ENCODE measurements at regions not wholly inside any gene's neighbourhood (a gene's known extent, or its start where the extent isn't known, plus 50 kb on each side); places are given as distances from the start of the nearest gene placed in this dataset.
"Not testable (repeated sequence)": the region's sequence is repeated elsewhere in the genome, so short reads cannot be mapped to it uniquely, and the experiment has no call there.

- not testable (repeated sequence) for DNase-seq (ENCODE audit: low spot score)
Measured at GRCh38 chr17:45586651-45586934, 96.1 kb upstream of the PLEKHM1 start.

- DNase-seq (ENCODE audit: low spot score), result peak; percentile 60
Measured at GRCh38 chr17:45592433-45592923, 102.0 kb upstream of the PLEKHM1 start.

GRCh38 chr17:45596347-45596746 is 105.8 kb upstream of the PLEKHM1 start:
- DNase-seq (ENCODE audit: low spot score), result not testable (repeated sequence)

- DNase-seq (ENCODE audit: low spot score), result not testable (repeated sequence)
Measured at GRCh38 chr17:45600052-45601012, 109.8 kb upstream of the PLEKHM1 start.

GRCh38 chr17:45601013-45601412 is 110.5 kb upstream of the PLEKHM1 start:
- DNase-seq (ENCODE audit: low spot score), result not testable (repeated sequence)

- not testable (repeated sequence) for DNase-seq (ENCODE audit: low spot score)
Measured at GRCh38 chr17:45601605-45602539, 111.4 kb upstream of the PLEKHM1 start.

- not testable (repeated sequence) for DNase-seq (ENCODE audit: low spot score)
Measured at GRCh38 chr17:45605751-45606150, 115.2 kb upstream of the PLEKHM1 start.

GRCh38 chr17:45619984-45620405 is 129.5 kb upstream of the PLEKHM1 start:
- peak; percentile 50 for DNase-seq (ENCODE audit: low spot score)

GRCh38 chr17:45620468-45620867 is 129.9 kb upstream of the PLEKHM1 start:
- DNase-seq (ENCODE audit: low spot score), result not testable (repeated sequence)

GRCh38 chr17:45621087-45621486 is 130.6 kb upstream of the PLEKHM1 start:
- DNase-seq (ENCODE audit: low spot score), result not testable (repeated sequence)

- not testable (repeated sequence) for DNase-seq (ENCODE audit: low spot score)
Measured at GRCh38 chr17:45622295-45622694, 131.8 kb upstream of the PLEKHM1 start.

- no peak for DNase-seq (ENCODE audit: low spot score)
Measured at GRCh38 chr17:45628019-45628418, 137.5 kb upstream of the PLEKHM1 start.

- no peak for DNase-seq (ENCODE audit: low spot score)
Measured at GRCh38 chr17:45631941-45632340, 141.4 kb upstream of the PLEKHM1 start.

GRCh38 chr17:45639297-45639849 is 144.7 kb upstream of the CRHR1 start:
- DNase-seq (ENCODE audit: low spot score), result no peak

- peak; percentile 65 for DNase-seq (ENCODE audit: low spot score)
Measured at GRCh38 chr17:45640141-45640850, 143.8 kb upstream of the CRHR1 start.

- no peak for DNase-seq (ENCODE audit: low spot score)
Measured at GRCh38 chr17:45641541-45641940, 142.6 kb upstream of the CRHR1 start.

- no peak for DNase-seq (ENCODE audit: low spot score)
Measured at GRCh38 chr17:45643591-45643990, 140.5 kb upstream of the CRHR1 start.

GRCh38 chr17:45644637-45645036 is 139.5 kb upstream of the CRHR1 start:
- DNase-seq (ENCODE audit: low spot score), result not testable (repeated sequence)

- no peak for DNase-seq (ENCODE audit: low spot score)
Measured at GRCh38 chr17:45645330-45645729, 138.8 kb upstream of the CRHR1 start.

- no peak for DNase-seq (ENCODE audit: low spot score)
Measured at GRCh38 chr17:45646288-45646988, 137.7 kb upstream of the CRHR1 start.

GRCh38 chr17:45648642-45649041 is 135.5 kb upstream of the CRHR1 start:
- DNase-seq (ENCODE audit: low spot score), result no peak
